Calu3 (cell line): ENCODE measurements at regions not wholly inside any gene's neighbourhood (a gene's known extent, or its start where the extent isn't known, plus 50 kb on each side); places are given as distances from the start of the nearest gene placed in this dataset.
A peak's percentile ranks its signal among the peaks of the same experiment; 100 is the strongest.
"Not testable (repeated sequence)": the region's sequence is repeated elsewhere in the genome, so short reads cannot be mapped to it uniquely, and the experiment has no call there.

ENCODE experiments used
- BruUV-seq: library from RNA; stranded (reverse); fragments of 400-500 nt; replicated peaks from 2 replicates; lab custom pipeline; 2021; lab: Mats Ljungman, UMichigan
- CTCF ChIA-PET: fragments of 300-600 bp; sonication (Branson Sonifier 250); formaldehyde crosslinking; loops from one replicate; lab custom pipeline; 2022; ENCODE audit warnings: antibody characterized with exemption; lab: Charles Lee
- DNase-seq: peaks from one replicate; pipeline ENCODE4 v3.0.0; 2022
- H3K27ac Mint-ChIP-seq: one replicate; pipeline ENCODE4 v1.8.0; 2022; ENCODE audit warnings: mixed read lengths; ENCODE audit not compliant: unreplicated experiment
- H3K27me3 Mint-ChIP-seq: one replicate; pipeline ENCODE4 v1.8.0; 2022; ENCODE audit warnings: mixed read lengths; ENCODE audit not compliant: unreplicated experiment
- H3K36me3 Mint-ChIP-seq: one replicate; pipeline ENCODE4 v1.8.0; 2022; ENCODE audit warnings: mild to moderate bottlenecking, moderate library complexity, mixed read lengths; ENCODE audit not compliant: insufficient read depth, unreplicated experiment
- H3K4me1 Mint-ChIP-seq: one replicate; pipeline ENCODE4 v1.8.0; 2022; ENCODE audit warnings: mild to moderate bottlenecking, low read depth, mixed read lengths; ENCODE audit not compliant: unreplicated experiment
- H3K4me3 Mint-ChIP-seq: one replicate; pipeline ENCODE4 v1.8.0; 2022; ENCODE audit warnings: mild to moderate bottlenecking, low read depth, moderate library complexity, mixed read lengths; ENCODE audit not compliant: unreplicated experiment
- H3K9me3 Mint-ChIP-seq: one replicate; pipeline ENCODE4 v1.8.0; 2022; ENCODE audit warnings: low read depth, mixed read lengths; ENCODE audit not compliant: unreplicated experiment
- CTCF ChIP-seq: fragments of 200-600 bp; IDR thresholded peaks from one replicate; pipeline ENCODE4 v1.8.0; 2022; ENCODE audit warnings: antibody characterized with exemption; ENCODE audit not compliant: unreplicated experiment
- intact Hi-C: fragments of 100-400 bp; cut with micrococcal nuclease; formaldehyde crosslinking; loops from one replicate; pipeline ENCODE4 v1.10.0; 2022; ENCODE audit not compliant: unreplicated experiment

GRCh38 chr13:24563087-24563486, 50.5 kb upstream of the PARP4 start:
- H3K27ac Mint-ChIP-seq, result no peak overlapping the region
- no peak overlapping the region for H3K4me3 Mint-ChIP-seq

GRCh38 chr13:24563971-24564370, 51.4 kb upstream of the PARP4 start:
- H3K27me3 Mint-ChIP-seq, H3K9me3 Mint-ChIP-seq, intact Hi-C loops, H3K27ac Mint-ChIP-seq, H3K36me3 Mint-ChIP-seq, CTCF ChIA-PET, DNase-seq, H3K4me1 Mint-ChIP-seq, H3K4me3 Mint-ChIP-seq, BruUV-seq: not testable (repeated sequence)

More at GRCh38 chr13:24563087-24563486, 50.5 kb upstream of the PARP4 start:
- no TSS peak for BruUV-seq
- no peak for DNase-seq
- intact Hi-C loops, result no loop called here
- Mint-ChIP-seq H3K9me3 (no peaks in the 10 kb centered on the region), H3K27me3 (no peaks in the 10 kb centered on the region), H3K36me3 (no peaks in the 10 kb centered on the region), H3K4me1 (peaks cover 9% of the 10 kb centered on the region)
- no peak for TF ChIP-seq CTCF
- CTCF ChIA-PET, result no interaction called here

GRCh38 chr13:24564881-24565280, 52.3 kb upstream of the PARP4 start:
- Mint-ChIP-seq H3K4me3 (no peak overlapping the region), H3K27me3 (no peaks in the 10 kb centered on the region), H3K9me3 (no peaks in the 10 kb centered on the region), H3K27ac (no peak overlapping the region), H3K4me1 (peaks cover 9% of the 10 kb centered on the region), H3K36me3 (no peaks in the 10 kb centered on the region)
- no peak for TF ChIP-seq CTCF
- intact Hi-C loops, result no loop called here
- no peak for DNase-seq
- CTCF ChIA-PET, result no interaction called here
- BruUV-seq, result no TSS peak

GRCh38 chr13:24567593-24567992, 55.0 kb upstream of the PARP4 start:
- H3K27ac Mint-ChIP-seq, result peak overlapping the region; percentile 47
- H3K36me3 Mint-ChIP-seq, BruUV-seq, H3K9me3 Mint-ChIP-seq, H3K4me3 Mint-ChIP-seq, intact Hi-C loops, H3K4me1 Mint-ChIP-seq, DNase-seq, H3K27me3 Mint-ChIP-seq: not testable (repeated sequence)
- CTCF ChIA-PET, result interaction anchor here (0.7 to 0.8 kb wide), 2 partner anchors 228 to 1422 kb away, joined by 3 to 5 read pairs; no protein-coding TSS in a partner anchor

- no TSS peak for BruUV-seq
- H3K4me1 Mint-ChIP-seq, result no peaks in the 10 kb centered on the region
- no peak overlapping the region for H3K27ac Mint-ChIP-seq
- no peaks in the 10 kb centered on the region for H3K27me3 Mint-ChIP-seq
- no peak overlapping the region for H3K4me3 Mint-ChIP-seq
- TF ChIP-seq CTCF, result no peak
- intact Hi-C loops, result no loop called here
- H3K9me3 Mint-ChIP-seq, result no peaks in the 10 kb centered on the region
- no peaks in the 10 kb centered on the region for H3K36me3 Mint-ChIP-seq
- CTCF ChIA-PET, result interaction anchor here (0.6 kb wide), 1 partner anchor 119 kb away, joined by 3 read pairs; no protein-coding TSS in a partner anchor
- no peak for DNase-seq
These were observed 62.3 kb upstream of the PARP4 start for GRCh38 chr13:24574847-24575246.
